ENCODE measurements at regions not wholly inside any gene's neighbourhood (a gene's known extent, or its start where the extent isn't known, plus 50 kb on each side); places are given as distances from the start of the nearest gene placed in this dataset.
"Not testable (repeated sequence)": the region's sequence is repeated elsewhere in the genome, so short reads cannot be mapped to it uniquely, and the experiment has no call there.

DNA sequence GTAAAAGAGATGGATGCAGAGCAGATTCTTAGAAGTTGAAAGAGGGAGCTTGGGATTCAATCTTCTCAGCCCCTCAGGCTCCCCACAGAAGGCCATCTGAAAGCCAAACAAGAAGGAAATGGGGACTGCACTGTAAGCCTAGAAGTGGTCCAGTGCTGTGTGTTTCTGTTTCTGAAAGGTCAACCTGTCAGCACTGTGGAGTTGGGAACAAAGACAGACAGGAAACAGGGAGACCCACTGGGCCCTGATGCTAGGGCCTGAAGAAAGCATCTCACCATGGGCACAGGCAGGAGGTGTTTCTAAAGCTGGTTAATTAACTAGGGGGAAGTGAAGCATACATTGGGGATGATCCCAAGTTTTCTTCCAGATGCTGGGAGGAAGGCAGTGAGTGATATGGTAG is 62.5 kb upstream of the CDC42EP3 start:
- TF ChIP-seq, protein P1, sequence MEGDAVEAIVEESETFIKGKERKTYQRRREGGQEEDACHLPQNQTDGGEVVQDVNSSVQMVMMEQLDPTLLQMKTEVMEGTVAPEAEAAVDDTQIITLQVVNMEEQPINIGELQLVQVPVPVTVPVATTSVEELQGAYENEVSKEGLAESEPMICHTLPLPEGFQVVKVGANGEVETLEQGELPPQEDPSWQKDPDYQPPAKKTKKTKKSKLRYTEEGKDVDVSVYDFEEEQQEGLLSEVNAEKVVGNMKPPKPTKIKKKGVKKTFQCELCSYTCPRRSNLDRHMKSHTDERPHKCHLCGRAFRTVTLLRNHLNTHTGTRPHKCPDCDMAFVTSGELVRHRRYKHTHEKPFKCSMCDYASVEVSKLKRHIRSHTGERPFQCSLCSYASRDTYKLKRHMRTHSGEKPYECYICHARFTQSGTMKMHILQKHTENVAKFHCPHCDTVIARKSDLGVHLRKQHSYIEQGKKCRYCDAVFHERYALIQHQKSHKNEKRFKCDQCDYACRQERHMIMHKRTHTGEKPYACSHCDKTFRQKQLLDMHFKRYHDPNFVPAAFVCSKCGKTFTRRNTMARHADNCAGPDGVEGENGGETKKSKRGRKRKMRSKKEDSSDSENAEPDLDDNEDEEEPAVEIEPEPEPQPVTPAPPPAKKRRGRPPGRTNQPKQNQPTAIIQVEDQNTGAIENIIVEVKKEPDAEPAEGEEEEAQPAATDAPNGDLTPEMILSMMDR (conservative IDR thresholded peaks at IDR 0.05; ENCODE audit: low read depth, low read length), result not testable (repeated sequence)
- not testable (repeated sequence) for TF ChIP-seq EZH2 (IDR thresholded peaks at IDR 0.05; ENCODE audit: borderline replicate concordance, low read depth, low read length, poor library complexity, severe bottlenecking)

Data from A673 (cell line).